IMR-90 (cell line): ENCODE measurements at regions not wholly inside any gene's neighbourhood (a gene's known extent, or its start where the extent isn't known, plus 50 kb on each side); places are given as distances from the start of the nearest gene placed in this dataset.

Source experiments
- ATAC-seq: fragments of 200-7000 bp; cut with Tn5 transposase; 2 replicates; pipeline ENCODE4 v1.9.1; 2020; ENCODE audit warnings: low read depth, mild to moderate bottlenecking, moderate library complexity
- BruUV-seq: library from RNA; stranded (reverse); fragments of 400-500 nt; replicated peaks from 2 replicates; lab custom pipeline; 2021; lab: Mats Ljungman, UMichigan
- CTCF ChIA-PET: fragments of 300-600 bp; formaldehyde crosslinking; extraction: SDS; loops from one replicate; lab custom pipeline; 2021; ENCODE audit warnings: antibody characterized with exemption; lab: Yijun Ruan, JAX
- POLR2A ChIA-PET: fragments of 300-600 bp; sonication (Branson Sonifier 250); formaldehyde crosslinking; loops from one replicate; lab custom pipeline; 2022; ENCODE audit warnings: antibody characterized with exemption; ENCODE audit not compliant: unreplicated experiment; lab: Charles Lee
- DNase-seq: peaks from one replicate; pipeline ENCODE4 v3.0.0; 2013
- H2AFZ ChIP-seq: replicated peaks from 2 replicates; pipeline ENCODE3; 2013; ENCODE audit warnings: low read length, mild to moderate bottlenecking; ENCODE audit not compliant: poor library complexity
- H2AK5ac ChIP-seq: 2 replicates; pipeline ENCODE4 v1.6.1; 2013; ENCODE audit warnings: low read depth, low read length, inconsistent platforms
- H2AK9ac ChIP-seq: replicated peaks from 2 replicates; pipeline ENCODE3; 2013; ENCODE audit warnings: mild to moderate bottlenecking, low read depth, low read length, moderate library complexity; ENCODE audit not compliant: poor library complexity
- H2BK120ac ChIP-seq: 2 replicates; pipeline ENCODE4 v1.6.1; 2013; ENCODE audit warnings: low read depth, low read length, inconsistent platforms
- H2BK15ac ChIP-seq: 3 replicates; pipeline ENCODE4 v1.6.1; 2013; ENCODE audit warnings: low read depth, low read length, inconsistent platforms
- H2BK20ac ChIP-seq: 2 replicates; pipeline ENCODE4 v1.6.1; 2013; ENCODE audit warnings: low read depth, mild to moderate bottlenecking, inconsistent platforms, low read length, moderate library complexity
- H2BK5ac ChIP-seq: 2 replicates; pipeline ENCODE4 v1.6.1; 2013; ENCODE audit warnings: mild to moderate bottlenecking, low read depth, low read length, inconsistent platforms; ENCODE audit not compliant: poor library complexity, severe bottlenecking
- H3K14ac ChIP-seq: replicated peaks from 2 replicates; pipeline ENCODE4 v1.6.1; 2013; ENCODE audit warnings: low read depth, low read length, inconsistent platforms
- H3K18ac ChIP-seq: 2 replicates; pipeline ENCODE4 v1.6.1; 2013; ENCODE audit warnings: low read depth, low read length, control low read depth
- H3K23ac ChIP-seq: 2 replicates; pipeline ENCODE4 v1.6.1; 2013; ENCODE audit warnings: low read depth, low read length, inconsistent platforms
- H3K27ac ChIP-seq: 2 replicates; pipeline ENCODE4 v1.5.1; 2013; ENCODE audit warnings: mild to moderate bottlenecking, control low read depth, low read length; ENCODE audit not compliant: insufficient read depth
- H3K27me3 ChIP-seq: 2 replicates; pipeline ENCODE4 v1.6.1; 2013; ENCODE audit warnings: low read length; ENCODE audit not compliant: control insufficient read depth, insufficient read depth
- H3K36me3 ChIP-seq: 2 replicates; pipeline ENCODE4 v1.6.1; 2013; ENCODE audit warnings: low read length, mixed read lengths; ENCODE audit not compliant: control insufficient read depth, insufficient read depth
- H3K4ac ChIP-seq: 2 replicates; pipeline ENCODE4 v1.6.1; 2013; ENCODE audit warnings: low read depth, low read length, inconsistent platforms
- H3K4me1 ChIP-seq: 2 replicates; pipeline ENCODE4 v1.6.1; 2013; ENCODE audit warnings: low read length, mixed read lengths; ENCODE audit not compliant: control insufficient read depth, insufficient read depth
- H3K4me2 ChIP-seq: 2 replicates; pipeline ENCODE4 v1.6.1; 2013; ENCODE audit warnings: low read depth, mild to moderate bottlenecking, control low read depth, low read length, moderate library complexity
- H3K4me3 ChIP-seq: 2 replicates; pipeline ENCODE4 v1.5.1; 2013; ENCODE audit warnings: low read depth, mild to moderate bottlenecking, control low read depth, low read length, moderate library complexity; ENCODE audit not compliant: insufficient read depth
- H3K56ac ChIP-seq: 2 replicates; pipeline ENCODE4 v1.6.1; 2013; ENCODE audit warnings: low read length, inconsistent platforms; ENCODE audit not compliant: insufficient read depth; ENCODE audit errors: extremely low read depth
- H3K79me1 ChIP-seq, 2 experiments: 2 replicates each; pipeline ENCODE4 v1.6.1; 2013; ENCODE audit warnings: low read length in 2 of 2, inconsistent platforms in 1 of 2, low read depth in 1 of 2
- H3K9ac ChIP-seq: 2 replicates; pipeline ENCODE4 v1.6.1; 2013; ENCODE audit warnings: low read depth, low read length, control low read depth
- H3K9me1 ChIP-seq: 2 replicates; pipeline ENCODE4 v1.6.1; 2013; ENCODE audit warnings: low read length, inconsistent platforms; ENCODE audit not compliant: insufficient read depth
- H3K9me3 ChIP-seq: 2 replicates; pipeline ENCODE4 v1.6.1; 2013; ENCODE audit warnings: low read length; ENCODE audit not compliant: control insufficient read depth, insufficient read depth
- H4K20me1 ChIP-seq: 2 replicates; pipeline ENCODE4 v1.6.1; 2013; ENCODE audit warnings: low read length, inconsistent platforms; ENCODE audit not compliant: insufficient read depth
- H4K5ac ChIP-seq: 2 replicates; pipeline ENCODE4 v1.6.1; 2013; ENCODE audit warnings: mild to moderate bottlenecking, low read depth, low read length, control low read depth
- H4K8ac ChIP-seq, 2 experiments: 2 replicates each; pipeline ENCODE4 v1.6.1; 2013; ENCODE audit warnings: low read depth in 2 of 2, low read length in 2 of 2, control low read depth in 1 of 2, inconsistent platforms in 1 of 2
- H4K91ac ChIP-seq: 2 replicates; pipeline ENCODE4 v1.6.1; 2013; ENCODE audit warnings: low read depth, low read length, inconsistent platforms; ENCODE audit not compliant: insufficient read depth
- CEBPB ChIP-seq: IDR thresholded peaks from 2 replicates; pipeline ENCODE4 v1.6.1; 2012; ENCODE audit warnings: low read depth, low read length, improper control_type of control experiment
- MAFK ChIP-seq: IDR thresholded peaks from 2 replicates; pipeline ENCODE4 v1.6.1; 2012; ENCODE audit warnings: low read depth, low read length, improper control_type of control experiment
- MAZ ChIP-seq: IDR thresholded peaks from 2 replicates; pipeline ENCODE4 v1.6.1; 2012; ENCODE audit warnings: low read depth, mild to moderate bottlenecking, low read length, improper control_type of control experiment, moderate library complexity, borderline replicate concordance
- SMC3 ChIP-seq: fragments of 150-350 bp; IDR thresholded peaks from 2 replicates; pipeline ENCODE4 v1.6.1; 2016; ENCODE audit warnings: low read depth, mild to moderate bottlenecking, antibody characterized with exemption, low read length, moderate library complexity
- WGBS, 2 experiments: methylation state at CpG; one replicate each; pipeline versions ENCODE4 v1.1.5 to v1.1.7; 2013; ENCODE audit warnings: missing lambda C conversion rate in 2 of 2; ENCODE audit not compliant: insufficient read length in 1 of 2; ENCODE audit errors: extremely low coverage in 2 of 2; 5-methylcytosine and 5-hydroxymethylcytosine counted together
- dilution Hi-C: fragments of 300-500 bp; cut with HindIII; formaldehyde crosslinking; loops from one replicate; pipeline ENCODE4 v1.14.3; 2018; ENCODE audit warnings: low sequenced_read_pairs; ENCODE audit not compliant: unreplicated experiment
- in situ Hi-C: fragments of 300-500 bp; cut with MboI; formaldehyde crosslinking; loops from 3 replicates; pipeline ENCODE4 v1.14.3; 2019; ENCODE audit warnings: low sequenced_read_pairs, inconsistent platforms, mixed read lengths
- intact Hi-C: fragments of 100-400 bp; cut with micrococcal nuclease; formaldehyde crosslinking; loops from 2 replicates; pipeline ENCODE4 v1.10.0; 2022

DNA sequence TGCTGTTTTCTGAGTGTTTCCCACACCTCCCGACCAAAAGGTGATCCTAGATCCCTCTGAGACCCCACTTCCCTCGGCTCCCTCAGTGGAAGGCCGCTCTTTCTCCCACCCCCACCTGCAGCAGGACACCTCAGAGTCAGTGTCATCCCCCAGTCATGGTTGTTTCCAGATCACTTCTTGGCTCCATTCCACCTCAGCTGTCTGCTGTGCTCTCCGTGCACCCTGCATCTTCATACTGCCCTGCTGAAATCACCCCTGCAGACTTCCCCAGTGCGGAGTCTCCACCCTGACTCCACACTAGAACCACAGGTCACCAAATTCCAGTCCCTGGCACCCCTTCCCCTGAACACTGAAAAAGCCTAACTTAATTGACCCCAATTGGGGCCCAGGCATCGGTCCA lies 255.1 kb upstream of the CDYL start:
- H3K27me3 ChIP-seq = peaks cover 2% of the 10 kb centered on the region; the same call in 1 of the 2 replicates
- H4K91ac ChIP-seq = no peak overlapping the region
- H3K23ac ChIP-seq = no peak overlapping the region
- no peak overlapping the region for H3K18ac ChIP-seq
- no peak for TF ChIP-seq MAZ
- no peak for TF ChIP-seq CEBPB
- no peak for TF ChIP-seq MAFK
- no peak for TF ChIP-seq SMC3
- H4K5ac ChIP-seq = no peak overlapping the region
- dilution Hi-C loops (no loop called here), in situ Hi-C loops (no loop called here), intact Hi-C loops (no loop called here)
- no peaks in the 10 kb centered on the region for H3K79me1 ChIP-seq
- no peak overlapping the region for H3K4me3 ChIP-seq
- H2BK120ac ChIP-seq = no peak overlapping the region
- H3K4me2 ChIP-seq = no peak overlapping the region
- no peaks in the 10 kb centered on the region for H4K20me1 ChIP-seq
- ChIA-PET CTCF (no interaction called here), POLR2A (no interaction called here)
- no peak overlapping the region for H2BK20ac ChIP-seq
- ATAC-seq (no peak), DNase-seq (no peak)
- 68% methylated on average over 4 of the region's 6 CpGs; no CpG with 5 or more reads in 1 of the 2 experiments for WGBS, 2 experiments
- no peak overlapping the region for H3K4ac ChIP-seq
- no peak overlapping the region for H2BK15ac ChIP-seq
- peaks cover 3% of the 10 kb centered on the region; the same call in 1 of the 2 replicates for H3K9me3 ChIP-seq
- no peak overlapping the region for H3K9ac ChIP-seq
- H3K9me1 ChIP-seq = no peaks in the 10 kb centered on the region
- H2BK5ac ChIP-seq = no peak overlapping the region
- no peaks in the 10 kb centered on the region for H3K4me1 ChIP-seq
- H2AK5ac ChIP-seq = no peak overlapping the region
- no peaks in the 10 kb centered on the region for H3K36me3 ChIP-seq
- H3K27ac ChIP-seq = no peak overlapping the region
- no peak overlapping the region for H3K14ac ChIP-seq
- no peak overlapping the region for H2AK9ac ChIP-seq
- H4K8ac ChIP-seq = no peak overlapping the region
- no peak overlapping the region for H3K56ac ChIP-seq
- BruUV-seq = no TSS peak
- no peak overlapping the region for H2AFZ ChIP-seq
